ENCODE measurements at regions not wholly inside any gene's neighbourhood (a gene's known extent, or its start where the extent isn't known, plus 50 kb on each side); places are given as distances from the start of the nearest gene placed in this dataset.

DNA sequence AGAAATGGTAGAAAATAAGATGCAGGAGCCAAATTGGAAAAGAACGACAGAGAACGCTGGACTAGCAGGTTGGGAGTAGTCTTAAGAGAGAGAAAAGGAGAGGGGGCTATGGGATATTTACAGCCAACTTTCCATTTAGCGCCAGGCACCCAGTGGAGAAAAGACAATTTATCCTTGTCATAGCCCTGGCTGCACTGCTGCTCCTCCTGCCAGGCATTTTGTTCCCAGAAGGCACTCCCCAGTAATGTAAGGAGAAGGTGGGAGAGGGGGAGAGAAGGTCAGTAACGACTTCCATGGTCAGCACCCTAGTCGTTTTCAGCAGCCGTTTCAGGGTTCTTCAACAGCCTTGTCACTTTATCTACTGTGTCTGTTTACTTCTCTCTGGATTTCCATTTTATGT is 159.0 kb downstream of the TRMT11 start:
- H3K4me2 ChIP-seq (ENCODE audit: low read length): no peak overlapping the region
- no peak overlapping the region for H2AFZ ChIP-seq (ENCODE audit: low read length)
- no peaks in the 10 kb centered on the region for H4K20me1 ChIP-seq (ENCODE audit: insufficient read depth, low read length)
- no peak overlapping the region for H3K4me3 ChIP-seq (ENCODE audit: low read depth, low read length, poor library complexity, severe bottlenecking)
- H3K36me3 ChIP-seq (ENCODE audit: insufficient read depth, low read length): no peaks in the 10 kb centered on the region
- TF ChIP-seq EZH2 (IDR thresholded peaks at IDR 0.05; ENCODE audit: borderline replicate concordance, low read length): no peak
- TF ChIP-seq, protein P1, sequence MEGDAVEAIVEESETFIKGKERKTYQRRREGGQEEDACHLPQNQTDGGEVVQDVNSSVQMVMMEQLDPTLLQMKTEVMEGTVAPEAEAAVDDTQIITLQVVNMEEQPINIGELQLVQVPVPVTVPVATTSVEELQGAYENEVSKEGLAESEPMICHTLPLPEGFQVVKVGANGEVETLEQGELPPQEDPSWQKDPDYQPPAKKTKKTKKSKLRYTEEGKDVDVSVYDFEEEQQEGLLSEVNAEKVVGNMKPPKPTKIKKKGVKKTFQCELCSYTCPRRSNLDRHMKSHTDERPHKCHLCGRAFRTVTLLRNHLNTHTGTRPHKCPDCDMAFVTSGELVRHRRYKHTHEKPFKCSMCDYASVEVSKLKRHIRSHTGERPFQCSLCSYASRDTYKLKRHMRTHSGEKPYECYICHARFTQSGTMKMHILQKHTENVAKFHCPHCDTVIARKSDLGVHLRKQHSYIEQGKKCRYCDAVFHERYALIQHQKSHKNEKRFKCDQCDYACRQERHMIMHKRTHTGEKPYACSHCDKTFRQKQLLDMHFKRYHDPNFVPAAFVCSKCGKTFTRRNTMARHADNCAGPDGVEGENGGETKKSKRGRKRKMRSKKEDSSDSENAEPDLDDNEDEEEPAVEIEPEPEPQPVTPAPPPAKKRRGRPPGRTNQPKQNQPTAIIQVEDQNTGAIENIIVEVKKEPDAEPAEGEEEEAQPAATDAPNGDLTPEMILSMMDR (IDR thresholded peaks at IDR 0.05; ENCODE audit: low read length): no peak
- no peaks in the 10 kb centered on the region for H3K9me3 ChIP-seq (ENCODE audit: low read length)
- H3F3A ChIP-seq (ENCODE audit: insufficient read depth, low read length): no peaks in the 10 kb centered on the region
- H3K9ac ChIP-seq (ENCODE audit: low read length): no peak overlapping the region
- no peaks in the 10 kb centered on the region for H3K27me3 ChIP-seq (ENCODE audit: insufficient read depth, low read length)
- no peaks in the 10 kb centered on the region for H3K4me1 ChIP-seq (ENCODE audit: insufficient read depth, low read length, severe bottlenecking)
- no peak overlapping the region for H3K27ac ChIP-seq (ENCODE audit: low read depth, low read length, poor library complexity, severe bottlenecking)
- no peaks in the 10 kb centered on the region for H3K9me2 ChIP-seq (ENCODE audit: low read depth, low read length)
- no peaks in the 10 kb centered on the region for H3K79me2 ChIP-seq (ENCODE audit: insufficient read depth, low read length)

DNA sequence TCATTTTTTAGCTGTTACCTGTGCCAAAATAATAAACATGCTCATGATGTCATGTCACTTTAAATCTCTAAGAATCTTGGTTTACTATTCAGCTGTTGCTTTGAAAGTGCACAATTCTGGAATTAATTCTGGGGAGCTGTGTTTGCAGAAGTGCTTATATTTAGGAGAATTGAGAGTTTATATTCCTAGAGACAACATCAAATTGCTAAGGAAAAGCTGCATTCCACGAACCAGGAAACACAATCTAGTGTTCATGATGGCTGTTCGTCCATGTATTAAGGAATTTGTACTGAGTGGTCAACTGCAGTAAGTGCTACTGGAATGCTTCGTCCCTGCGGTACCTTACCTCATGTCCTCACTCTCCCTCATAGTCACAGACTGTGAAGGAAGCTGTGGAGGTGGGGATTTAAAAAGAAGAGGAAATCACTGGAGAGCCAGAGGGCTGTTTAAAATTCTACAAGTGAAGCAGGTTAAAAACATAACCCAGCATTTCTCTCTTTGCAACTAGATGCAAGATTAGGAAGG is 161.0 kb downstream of the TRMT11 start:
- no peaks in the 10 kb centered on the region for H3K36me3 ChIP-seq (ENCODE audit: insufficient read depth, low read length)
- no peaks in the 10 kb centered on the region for H3K27me3 ChIP-seq (ENCODE audit: insufficient read depth, low read length)
- no peaks in the 10 kb centered on the region for H3K4me1 ChIP-seq (ENCODE audit: insufficient read depth, low read length, severe bottlenecking)
- no peaks in the 10 kb centered on the region for H3K9me3 ChIP-seq (ENCODE audit: low read length)
- H3F3A ChIP-seq (ENCODE audit: insufficient read depth, low read length): no peaks in the 10 kb centered on the region
- H3K27ac ChIP-seq (ENCODE audit: low read depth, low read length, poor library complexity, severe bottlenecking): no peak overlapping the region
- H3K4me2 ChIP-seq (ENCODE audit: low read length): no peak overlapping the region
- TF ChIP-seq, protein P1 (IDR thresholded peaks at IDR 0.05; ENCODE audit: low read length): no peak
- TF ChIP-seq EZH2 (IDR thresholded peaks at IDR 0.05; ENCODE audit: borderline replicate concordance, low read length): no peak
- no peak overlapping the region for H3K9ac ChIP-seq (ENCODE audit: low read length)
- no peak overlapping the region for H2AFZ ChIP-seq (ENCODE audit: low read length)
- no peaks in the 10 kb centered on the region for H3K79me2 ChIP-seq (ENCODE audit: insufficient read depth, low read length)
- H4K20me1 ChIP-seq (ENCODE audit: insufficient read depth, low read length): no peaks in the 10 kb centered on the region
- no peak overlapping the region for H3K4me3 ChIP-seq (ENCODE audit: low read depth, low read length, poor library complexity, severe bottlenecking)
- no peaks in the 10 kb centered on the region for H3K9me2 ChIP-seq (ENCODE audit: low read depth, low read length)

DNA sequence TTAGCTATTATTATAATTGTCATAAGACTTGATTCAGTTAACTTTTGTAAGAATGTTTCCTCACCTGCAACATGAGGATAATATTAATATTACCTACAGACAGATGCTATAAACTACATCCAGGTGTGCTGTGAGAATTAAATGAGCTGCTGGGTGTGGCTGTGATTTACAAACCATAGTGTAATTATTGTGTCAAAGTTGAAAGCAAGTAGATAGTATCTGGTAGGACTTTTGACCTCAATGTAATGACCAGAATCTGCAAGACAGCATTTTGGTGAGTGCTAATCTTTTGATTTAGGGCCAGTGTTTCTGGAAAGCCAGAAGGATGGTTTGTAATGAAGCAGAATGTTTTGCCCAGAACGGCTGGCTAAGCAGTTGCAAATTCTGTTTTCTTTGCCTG is 162.5 kb downstream of the TRMT11 start:
- H3K9me3 ChIP-seq (ENCODE audit: low read length): no peaks in the 10 kb centered on the region
- no peak overlapping the region for H3K27ac ChIP-seq (ENCODE audit: low read depth, low read length, poor library complexity, severe bottlenecking)
- H3K4me1 ChIP-seq (ENCODE audit: insufficient read depth, low read length, severe bottlenecking): no peaks in the 10 kb centered on the region
- H3F3A ChIP-seq (ENCODE audit: insufficient read depth, low read length): no peaks in the 10 kb centered on the region
- no peaks in the 10 kb centered on the region for H3K27me3 ChIP-seq (ENCODE audit: insufficient read depth, low read length)
- H2AFZ ChIP-seq (ENCODE audit: low read length): no peak overlapping the region
- H3K9ac ChIP-seq (ENCODE audit: low read length): no peak overlapping the region
- TF ChIP-seq EZH2 (IDR thresholded peaks at IDR 0.05; ENCODE audit: borderline replicate concordance, low read length): no peak
- TF ChIP-seq, protein P1 (IDR thresholded peaks at IDR 0.05; ENCODE audit: low read length): no peak
- H3K4me2 ChIP-seq (ENCODE audit: low read length): no peak overlapping the region
- no peaks in the 10 kb centered on the region for H3K79me2 ChIP-seq (ENCODE audit: insufficient read depth, low read length)
- no peaks in the 10 kb centered on the region for H3K9me2 ChIP-seq (ENCODE audit: low read depth, low read length)
- no peaks in the 10 kb centered on the region for H4K20me1 ChIP-seq (ENCODE audit: insufficient read depth, low read length)
- no peak overlapping the region for H3K4me3 ChIP-seq (ENCODE audit: low read depth, low read length, poor library complexity, severe bottlenecking)
- H3K36me3 ChIP-seq (ENCODE audit: insufficient read depth, low read length): no peaks in the 10 kb centered on the region

Measured in OCI-LY1 (cell line).